ENCODE measurements at regions not wholly inside any gene's neighbourhood (a gene's known extent, or its start where the extent isn't known, plus 50 kb on each side); places are given as distances from the start of the nearest gene placed in this dataset.

GRCh38 chr3:104101736-104102135 is 1265.0 kb upstream of the ALCAM start:
- TF ChIP-seq CTCF (IDR thresholded peaks at IDR 0.05; ENCODE audit: control extremely low read depth in 1 of 3, insufficient read depth in 1 of 3, low read depth in 1 of 3, low read length in 3 of 3) (no peak), KDM1A (IDR thresholded peaks at IDR 0.05; ENCODE audit: borderline replicate concordance, low read length) (no peak)
